IPS-NIHi7 (cell line): ENCODE measurements at regions not wholly inside any gene's neighbourhood (a gene's known extent, or its start where the extent isn't known, plus 50 kb on each side); places are given as distances from the start of the nearest gene placed in this dataset.
A peak's percentile ranks its signal among the peaks of the same experiment; 100 is the strongest.

Experiments
- DNase-seq: peaks from one replicate; pipeline ENCODE4 v3.0.0; 2012; ENCODE audit warnings: mixed read lengths; ENCODE audit errors: extremely low spot score

GRCh38 chr5:116652196-116652729 lies 77.6 kb upstream of the SEMA6A start:
- peak; percentile 41 for DNase-seq

- DNase-seq, result no peak
Observed at GRCh38 chr5:116651653-116652052, 77.0 kb upstream of the SEMA6A start.

GRCh38 chr5:116650964-116651363 lies 76.3 kb upstream of the SEMA6A start:
- DNase-seq, result no peak

DNA sequence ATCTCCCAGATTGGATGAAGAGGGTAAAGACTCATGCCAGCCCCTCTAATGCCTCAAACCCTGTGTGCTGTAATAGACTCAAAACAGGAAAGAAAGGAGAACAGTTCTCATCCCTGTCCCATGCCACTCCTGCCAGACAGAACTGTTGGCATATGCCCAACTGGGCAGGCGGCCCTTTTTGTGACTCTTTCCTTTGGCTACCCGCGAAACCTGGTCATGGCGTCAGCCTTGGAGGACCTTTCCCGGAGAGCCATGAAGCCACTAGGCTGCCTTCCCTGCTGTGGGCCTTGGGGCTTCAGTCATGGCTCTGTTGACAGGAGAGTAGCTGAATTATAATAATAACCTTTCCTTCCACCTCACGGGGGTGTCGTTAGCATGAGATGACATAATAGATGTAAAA lies 75.9 kb upstream of the SEMA6A start:
- no peak for DNase-seq

DNA sequence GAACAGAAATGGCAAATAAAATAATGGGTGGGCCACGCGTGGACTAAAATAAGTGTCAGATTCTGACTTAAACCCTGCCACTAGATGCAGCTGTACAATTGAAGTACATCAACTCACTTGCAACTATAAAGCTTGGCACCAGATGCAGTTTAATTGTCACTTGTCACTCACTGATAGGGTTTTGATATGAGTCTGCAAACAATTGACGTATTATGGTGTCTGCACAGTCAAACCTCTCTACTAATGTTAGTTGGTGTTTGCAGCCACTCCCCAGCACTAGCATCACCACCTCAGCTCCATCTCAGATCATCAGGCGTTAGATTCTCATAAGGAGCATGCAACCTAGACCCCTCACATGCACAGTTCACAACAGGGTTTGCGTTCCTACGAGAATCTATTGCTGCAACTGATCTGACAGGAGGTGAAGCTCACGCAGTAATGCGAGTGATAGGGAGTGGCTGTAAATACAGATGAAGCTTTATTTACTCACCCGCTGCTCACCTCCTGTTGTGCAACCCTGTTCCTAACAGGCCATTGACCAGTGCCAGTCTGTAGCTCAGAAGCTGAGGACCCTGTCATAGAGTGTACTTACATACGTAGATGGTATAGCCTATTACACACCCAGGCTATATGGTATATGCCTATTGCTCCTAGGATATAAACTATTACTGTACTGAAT lies 72.1 kb upstream of the SEMA6A start:
- DNase-seq, result no peak

- no peak for DNase-seq
Observed at GRCh38 chr5:116645627-116646026, 71.0 kb upstream of the SEMA6A start.

DNA sequence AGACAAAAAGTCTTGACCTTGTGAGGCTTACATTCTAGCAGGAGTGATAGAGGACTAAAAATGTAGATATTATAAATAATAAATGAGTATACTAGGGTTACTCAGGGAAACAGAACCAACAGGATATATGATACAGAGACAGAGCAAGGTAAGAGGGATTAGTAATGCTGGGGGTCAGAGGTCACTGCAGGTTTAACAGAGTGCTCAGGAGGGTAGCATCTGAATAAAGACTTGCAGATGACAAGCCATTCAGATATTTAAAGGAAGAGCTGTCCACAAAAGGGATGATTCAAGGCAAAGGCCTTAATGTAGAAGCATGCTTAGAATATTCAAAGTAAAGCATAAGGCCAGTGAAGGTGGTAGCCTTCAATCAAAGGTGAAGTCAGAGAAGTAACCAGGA lies 65.6 kb upstream of the SEMA6A start:
- no peak for DNase-seq

DNA sequence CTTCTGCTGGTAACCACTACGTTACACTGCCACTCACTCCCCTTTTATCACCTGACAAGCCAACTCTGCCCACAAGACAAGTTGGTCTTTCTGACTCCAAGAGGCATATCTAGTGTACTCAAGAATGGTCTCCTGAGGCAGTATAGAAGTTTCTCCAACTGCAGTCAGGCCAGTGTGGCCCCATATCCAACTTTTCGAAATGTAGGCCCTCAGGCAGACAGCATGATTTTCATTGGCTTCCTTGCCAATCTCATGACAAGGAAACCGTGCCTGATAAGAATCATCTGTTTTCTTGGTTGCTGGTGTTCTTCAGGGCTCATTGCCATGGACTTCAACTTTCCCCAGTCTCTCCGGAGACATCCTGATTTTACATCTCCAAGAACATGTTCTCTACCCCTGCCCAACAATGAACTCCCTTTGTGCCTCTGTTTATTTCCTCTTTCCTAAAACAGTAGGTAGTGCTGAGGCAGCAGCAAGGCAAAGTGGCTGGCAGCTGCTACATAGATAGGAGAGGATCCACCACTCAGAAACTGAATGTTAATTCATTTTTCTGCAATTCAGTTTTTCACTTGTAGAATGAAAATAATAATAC lies 62.6 kb upstream of the SEMA6A start:
- no peak for DNase-seq

DNA sequence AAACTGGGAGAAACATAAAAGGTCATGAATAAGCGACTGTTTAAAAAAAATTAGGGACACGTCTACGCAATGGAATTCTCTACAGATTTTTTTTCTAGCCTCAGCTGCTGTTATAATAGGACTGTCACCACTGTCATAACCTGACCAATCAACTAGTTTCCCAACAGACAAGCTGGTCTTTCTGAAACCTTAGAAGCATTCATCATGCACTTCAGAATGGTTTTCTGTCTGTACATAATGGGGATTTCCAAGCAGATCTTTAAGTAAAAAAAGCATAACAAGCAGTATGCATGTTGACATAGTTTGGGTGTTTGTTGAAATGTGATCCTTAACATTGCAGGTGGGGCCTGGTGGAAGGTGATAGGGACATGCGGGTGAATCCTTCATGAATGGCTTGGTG lies 58.3 kb upstream of the SEMA6A start:
- no peak for DNase-seq

GRCh38 chr5:116631147-116631546 lies 56.5 kb upstream of the SEMA6A start:
- DNase-seq, result no peak

- peak; percentile 46 for DNase-seq
Observed at GRCh38 chr5:116629168-116629567, 54.5 kb upstream of the SEMA6A start.

- DNase-seq, result no peak
Observed at GRCh38 chr5:116626945-116627679, 52.5 kb upstream of the SEMA6A start.

GRCh38 chr5:116626272-116626723 lies 51.7 kb upstream of the SEMA6A start:
- no peak for DNase-seq
